Cardiac muscle cell (in vitro differentiated cells and primary cell): ENCODE measurements at regions not wholly inside any gene's neighbourhood (a gene's known extent, or its start where the extent isn't known, plus 50 kb on each side); places are given as distances from the start of the nearest gene placed in this dataset.
A peak's percentile ranks its signal among the peaks of the same experiment; 100 is the strongest.
"Not testable (repeated sequence)": the region's sequence is repeated elsewhere in the genome, so short reads cannot be mapped to it uniquely, and the experiment has no call there.

Experiments used
- DNase-seq, 2 donors: peaks; one replicate each; pipeline versions ENCODE4 v3.0.0 to v3.0.0-alpha.2; 2010 to 2017; ENCODE audit warnings: low read depth in 1 of 2, low spot score in 1 of 2
- H3K27ac ChIP-seq: fragments of 200-600 bp; sonication (generic); 2 replicates; pipeline ENCODE4 v1.5.1; 2016
- H3K27me3 ChIP-seq: fragments of 200-600 bp; sonication (generic); 2 replicates; pipeline ENCODE4 v1.6.0; 2016; ENCODE audit warnings: control low read depth
- H3K36me3 ChIP-seq: fragments of 200-600 bp; sonication (generic); 2 replicates; pipeline ENCODE4 v1.5.1; 2016; ENCODE audit warnings: control low read depth
- H3K4me1 ChIP-seq: fragments of 200-600 bp; sonication (generic); 2 replicates; pipeline ENCODE4 v1.8.1; 2017; ENCODE audit warnings: low read depth, mild to moderate bottlenecking, mixed run types
- H3K4me3 ChIP-seq: fragments of 200-600 bp; sonication (generic); 2 replicates; pipeline ENCODE4 v1.5.1; 2016; ENCODE audit warnings: mild to moderate bottlenecking
- H3K9me3 ChIP-seq: fragments of 200-600 bp; sonication (generic); 2 replicates; pipeline ENCODE4 v1.5.1; 2017; ENCODE audit warnings: low read depth, mild to moderate bottlenecking, control low read depth
- TF ChIP-seq, protein P1 (sequence below): IDR thresholded peaks from 2 replicates; pipeline ENCODE4 v1.5.1; 2012; ENCODE audit warnings: low read depth, mild to moderate bottlenecking, low read length

DNA sequence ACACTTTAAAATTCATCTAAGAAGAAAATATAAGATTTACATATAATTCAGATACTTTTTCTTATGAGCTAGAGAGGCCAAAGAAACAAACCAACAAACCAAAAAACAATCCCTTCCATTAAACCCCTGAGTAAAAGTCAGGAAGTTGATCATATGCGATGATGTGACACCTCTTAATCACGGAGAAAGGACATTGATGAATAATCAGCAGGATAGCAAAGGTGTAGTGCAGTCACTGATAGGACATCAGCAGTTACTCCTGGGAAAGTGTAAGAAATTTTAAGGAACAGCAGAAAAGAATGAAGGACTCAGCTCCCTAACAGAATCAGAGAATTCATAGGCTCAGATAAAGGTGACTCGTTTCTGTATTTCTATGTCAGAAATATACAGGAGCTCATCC lies 202.4 kb upstream of the EDNRB start:
- no peaks in the 10 kb centered on the region for H3K9me3 ChIP-seq
- no peak overlapping the region for H3K27ac ChIP-seq
- H3K27me3 ChIP-seq = no peaks in the 10 kb centered on the region
- TF ChIP-seq, protein P1, sequence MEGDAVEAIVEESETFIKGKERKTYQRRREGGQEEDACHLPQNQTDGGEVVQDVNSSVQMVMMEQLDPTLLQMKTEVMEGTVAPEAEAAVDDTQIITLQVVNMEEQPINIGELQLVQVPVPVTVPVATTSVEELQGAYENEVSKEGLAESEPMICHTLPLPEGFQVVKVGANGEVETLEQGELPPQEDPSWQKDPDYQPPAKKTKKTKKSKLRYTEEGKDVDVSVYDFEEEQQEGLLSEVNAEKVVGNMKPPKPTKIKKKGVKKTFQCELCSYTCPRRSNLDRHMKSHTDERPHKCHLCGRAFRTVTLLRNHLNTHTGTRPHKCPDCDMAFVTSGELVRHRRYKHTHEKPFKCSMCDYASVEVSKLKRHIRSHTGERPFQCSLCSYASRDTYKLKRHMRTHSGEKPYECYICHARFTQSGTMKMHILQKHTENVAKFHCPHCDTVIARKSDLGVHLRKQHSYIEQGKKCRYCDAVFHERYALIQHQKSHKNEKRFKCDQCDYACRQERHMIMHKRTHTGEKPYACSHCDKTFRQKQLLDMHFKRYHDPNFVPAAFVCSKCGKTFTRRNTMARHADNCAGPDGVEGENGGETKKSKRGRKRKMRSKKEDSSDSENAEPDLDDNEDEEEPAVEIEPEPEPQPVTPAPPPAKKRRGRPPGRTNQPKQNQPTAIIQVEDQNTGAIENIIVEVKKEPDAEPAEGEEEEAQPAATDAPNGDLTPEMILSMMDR = no peak
- H3K4me3 ChIP-seq = no peak overlapping the region
- no peak for DNase-seq
- H3K4me1 ChIP-seq = no peaks in the 10 kb centered on the region
- H3K36me3 ChIP-seq = no peaks in the 10 kb centered on the region

DNA sequence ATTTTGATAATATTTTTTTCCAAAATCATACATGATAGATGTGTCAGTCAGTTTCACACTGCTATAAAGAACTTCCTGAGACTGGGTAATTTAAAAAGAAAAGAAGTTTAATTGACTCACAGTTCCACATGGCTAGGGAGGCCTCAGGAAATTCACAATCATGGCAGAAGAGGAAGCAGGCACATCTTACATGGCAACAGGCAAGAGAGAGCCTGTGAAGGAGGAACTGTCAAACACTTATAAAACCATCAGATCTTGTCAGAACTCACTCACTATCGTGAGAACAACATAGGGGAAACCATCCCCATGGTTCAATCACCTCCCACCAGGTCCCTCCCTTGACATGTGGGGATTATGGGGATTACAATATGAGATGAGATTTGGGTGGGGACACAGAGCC lies 201.5 kb upstream of the EDNRB start:
- not testable (repeated sequence) for DNase-seq, H3K4me1 ChIP-seq, H3K9me3 ChIP-seq, H3K4me3 ChIP-seq, H3K27me3 ChIP-seq, H3K36me3 ChIP-seq, H3K27ac ChIP-seq

DNA sequence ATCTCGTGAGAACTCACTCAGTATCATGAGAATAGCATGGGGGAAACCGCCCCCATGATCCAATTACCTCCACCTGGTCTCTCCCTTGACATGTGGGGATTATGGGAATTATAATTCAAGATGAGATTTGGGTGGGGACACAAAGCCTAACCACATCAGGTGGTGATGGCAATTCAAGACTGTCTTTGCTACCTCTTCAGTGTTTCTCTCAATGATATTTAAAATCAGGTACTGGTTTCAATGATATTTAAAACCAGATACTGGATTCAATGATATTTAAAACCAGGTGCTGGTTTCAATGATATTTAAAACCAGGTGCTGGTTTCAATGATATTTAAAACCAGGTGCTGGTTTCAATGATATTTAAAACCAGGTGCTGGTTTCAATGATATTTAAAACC lies 198.4 kb upstream of the EDNRB start:
- H3K4me1 ChIP-seq, H3K4me3 ChIP-seq, H3K27me3 ChIP-seq, DNase-seq, H3K27ac ChIP-seq, H3K36me3 ChIP-seq, H3K9me3 ChIP-seq: not testable (repeated sequence)

DNA sequence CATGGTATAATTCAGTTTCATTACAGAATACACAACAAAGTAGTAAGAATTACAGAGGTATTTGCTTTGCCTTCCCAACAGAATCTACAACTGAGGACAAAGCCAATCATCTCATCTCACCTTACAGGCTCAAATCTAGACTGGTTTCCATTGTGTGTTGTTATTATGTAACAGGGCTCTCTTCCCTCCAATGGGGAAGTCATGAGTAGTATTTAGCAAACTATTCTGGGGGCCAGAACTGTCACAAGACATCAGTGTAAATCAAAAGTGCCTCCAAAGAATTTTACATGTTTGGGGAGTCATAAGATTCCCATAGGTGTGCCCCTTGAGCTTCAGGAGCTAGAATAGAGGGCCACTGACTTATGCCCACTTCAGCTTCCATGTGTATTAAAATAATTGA lies 187.0 kb upstream of the EDNRB start:
- no peak overlapping the region for H3K27ac ChIP-seq
- no peaks in the 10 kb centered on the region for H3K9me3 ChIP-seq
- no peaks in the 10 kb centered on the region for H3K27me3 ChIP-seq
- TF ChIP-seq, protein P1 = no peak
- no peaks in the 10 kb centered on the region for H3K36me3 ChIP-seq
- no peaks in the 10 kb centered on the region for H3K4me1 ChIP-seq
- no peak overlapping the region for H3K4me3 ChIP-seq
- DNase-seq = no peak

DNA sequence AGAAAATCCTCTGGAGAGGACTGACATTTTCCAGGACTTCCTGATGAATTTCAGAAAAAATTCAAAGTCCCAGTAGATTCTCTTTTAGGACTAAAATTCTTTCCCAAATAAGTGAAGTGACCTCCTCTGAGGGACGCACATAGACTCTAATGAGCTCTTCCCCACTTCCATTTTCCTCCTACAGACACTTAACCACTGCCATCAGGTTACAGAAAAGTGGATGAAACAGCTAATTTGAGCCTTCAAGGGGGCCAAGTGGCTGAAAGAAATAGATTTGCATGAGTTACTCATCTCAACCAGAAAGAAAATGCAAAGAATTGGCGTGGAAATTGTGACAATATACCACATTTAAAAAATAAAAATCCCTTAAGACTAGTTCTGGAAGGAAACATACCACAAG lies 185.3 kb upstream of the EDNRB start:
- no peaks in the 10 kb centered on the region for H3K9me3 ChIP-seq
- H3K4me3 ChIP-seq = no peak overlapping the region
- TF ChIP-seq, protein P1 = no peak
- H3K4me1 ChIP-seq = no peaks in the 10 kb centered on the region
- no peak overlapping the region for H3K27ac ChIP-seq
- H3K27me3 ChIP-seq = no peaks in the 10 kb centered on the region
- DNase-seq = no peak
- H3K36me3 ChIP-seq = no peaks in the 10 kb centered on the region

DNA sequence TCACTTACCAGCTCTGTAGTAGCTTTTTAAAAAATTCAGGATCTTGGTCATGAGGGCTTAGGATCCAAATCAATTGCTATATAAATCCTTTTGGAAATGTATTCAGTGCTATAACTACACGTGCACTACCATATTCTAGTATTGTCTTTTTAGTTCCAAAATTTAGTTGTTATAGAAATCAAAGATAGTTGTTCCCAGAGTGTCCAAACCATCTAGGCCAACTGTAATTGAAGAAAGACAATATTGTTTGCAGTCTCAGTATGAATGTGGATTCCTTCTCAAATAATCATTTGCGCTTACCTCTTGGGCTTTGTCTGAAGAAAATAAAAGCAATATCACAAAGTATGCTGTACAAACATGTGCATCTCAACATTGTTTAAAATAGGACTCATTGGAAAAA lies 184.1 kb upstream of the EDNRB start:
- Histone ChIP-seq H3K27me3 (no peaks in the 10 kb centered on the region), H3K27ac (no peak overlapping the region), H3K36me3 (no peaks in the 10 kb centered on the region), H3K4me1 (no peaks in the 10 kb centered on the region), H3K9me3 (no peaks in the 10 kb centered on the region), H3K4me3 (no peak overlapping the region)
- TF ChIP-seq, protein P1 = no peak
- DNase-seq = no peak

DNA sequence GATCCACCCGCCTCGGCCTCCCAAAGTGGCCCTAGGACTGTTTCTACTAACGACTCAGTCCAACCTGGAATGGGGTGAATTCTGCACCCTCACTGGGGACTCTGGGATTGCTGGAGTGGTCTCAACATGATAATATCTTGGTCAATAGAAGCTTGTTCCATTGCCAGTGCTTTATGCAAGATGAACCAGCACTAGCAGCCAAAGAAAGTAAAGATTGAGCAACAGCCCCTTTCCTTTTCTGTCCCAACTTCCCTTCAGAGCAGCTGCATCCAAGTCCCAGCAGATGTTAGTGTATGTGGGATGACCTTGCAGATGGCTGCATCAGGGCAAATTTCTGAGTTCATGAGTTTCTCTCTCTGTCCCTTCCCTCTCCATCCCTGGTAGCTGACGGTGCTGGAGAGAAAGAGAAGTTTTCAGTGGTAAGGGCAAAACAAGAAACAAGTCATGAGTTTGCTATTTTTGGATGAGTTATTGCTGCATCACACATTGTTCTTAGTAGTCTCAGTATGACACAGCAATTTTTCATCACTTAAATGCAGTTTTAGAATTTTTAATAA lies 183.6 kb upstream of the EDNRB start:
- Histone ChIP-seq H3K4me3 (no peak overlapping the region), H3K9me3 (no peaks in the 10 kb centered on the region), H3K27me3 (no peaks in the 10 kb centered on the region), H3K27ac (no peak overlapping the region), H3K36me3 (no peaks in the 10 kb centered on the region), H3K4me1 (no peaks in the 10 kb centered on the region)
- TF ChIP-seq, protein P1 = no peak
- DNase-seq = peak in 1 of 2 donors; percentile 91
